HG03108 (cell line): ENCODE measurements at regions not wholly inside any gene's neighbourhood (a gene's known extent, or its start where the extent isn't known, plus 50 kb on each side); places are given as distances from the start of the nearest gene placed in this dataset.
"Not testable (repeated sequence)": the region's sequence is repeated elsewhere in the genome, so short reads cannot be mapped to it uniquely, and the experiment has no call there.

Experiments
- ATAC-seq: cut with Tn5 transposase; IDR thresholded peaks from one replicate; pipeline ENCODE4 v1.9.1; 2021; ENCODE audit warnings: moderate library complexity; ENCODE audit not compliant: unreplicated experiment

GRCh38 chr4:138347561-138347960, 105.4 kb upstream of the SLC7A11 start:
- no peak for ATAC-seq

GRCh38 chr4:138344851-138345250, 102.7 kb upstream of the SLC7A11 start:
- ATAC-seq, result no peak

DNA sequence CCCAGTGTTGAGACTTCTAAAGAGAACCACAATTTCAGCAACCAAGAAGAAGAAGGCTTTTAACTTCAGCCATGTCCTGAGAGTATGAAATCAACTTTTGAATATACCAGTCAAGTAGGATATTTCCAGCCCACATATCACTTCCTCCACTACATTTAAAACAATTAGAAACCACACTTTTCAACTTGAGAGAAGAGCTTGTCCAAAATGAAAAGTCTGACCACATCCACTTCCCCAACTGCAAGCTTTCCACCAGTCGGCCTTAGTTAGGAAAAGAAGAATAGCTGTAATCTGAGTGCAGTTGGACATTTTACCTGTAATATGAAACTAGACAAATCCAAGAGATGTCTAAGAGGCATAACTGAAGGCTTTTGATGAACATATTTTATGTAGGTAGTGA, 101.9 kb upstream of the SLC7A11 start:
- ATAC-seq, result no peak

- ATAC-seq, result peak; percentile 53
Observed at GRCh38 chr4:138341739-138342415, 99.7 kb upstream of the SLC7A11 start.

DNA sequence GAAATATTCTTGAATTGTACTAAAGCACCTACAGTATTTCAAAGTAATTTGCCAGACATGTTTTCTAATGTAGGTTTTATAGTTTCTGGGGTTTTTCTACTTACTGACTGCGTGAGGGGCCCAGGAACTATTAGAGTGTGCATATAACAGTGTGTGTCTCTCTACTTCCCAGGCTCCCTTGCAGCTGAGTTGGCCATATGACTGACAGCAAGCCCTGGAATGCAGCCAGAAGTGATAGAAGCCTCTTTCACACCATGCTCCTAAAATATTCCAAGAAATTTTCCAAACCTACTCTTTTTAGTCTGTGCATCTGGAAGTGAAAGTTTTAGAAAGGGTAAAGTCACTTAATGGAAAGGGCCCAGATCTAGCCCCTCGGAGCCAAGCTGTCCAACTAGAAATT, 96.7 kb upstream of the SLC7A11 start:
- no peak for ATAC-seq

DNA sequence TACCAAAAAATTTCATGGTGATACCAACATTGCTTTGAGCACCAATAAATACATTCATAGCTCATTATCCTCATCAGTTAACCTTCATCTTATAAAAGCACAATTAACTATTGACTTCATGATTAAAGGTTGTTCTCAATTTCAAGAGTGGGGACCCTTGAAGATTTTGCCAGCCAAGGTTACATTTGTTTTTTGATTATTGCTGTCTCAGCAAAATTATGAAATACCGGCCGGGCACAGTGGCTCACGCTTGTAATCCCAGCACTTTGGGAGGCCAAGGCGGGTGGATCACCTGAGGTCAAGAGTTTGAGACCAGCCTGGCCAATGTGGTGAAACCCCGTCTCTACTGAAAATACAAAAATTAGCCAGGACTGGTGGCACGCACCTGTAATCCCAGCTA, 96.1 kb upstream of the SLC7A11 start:
- ATAC-seq, result not testable (repeated sequence)

DNA sequence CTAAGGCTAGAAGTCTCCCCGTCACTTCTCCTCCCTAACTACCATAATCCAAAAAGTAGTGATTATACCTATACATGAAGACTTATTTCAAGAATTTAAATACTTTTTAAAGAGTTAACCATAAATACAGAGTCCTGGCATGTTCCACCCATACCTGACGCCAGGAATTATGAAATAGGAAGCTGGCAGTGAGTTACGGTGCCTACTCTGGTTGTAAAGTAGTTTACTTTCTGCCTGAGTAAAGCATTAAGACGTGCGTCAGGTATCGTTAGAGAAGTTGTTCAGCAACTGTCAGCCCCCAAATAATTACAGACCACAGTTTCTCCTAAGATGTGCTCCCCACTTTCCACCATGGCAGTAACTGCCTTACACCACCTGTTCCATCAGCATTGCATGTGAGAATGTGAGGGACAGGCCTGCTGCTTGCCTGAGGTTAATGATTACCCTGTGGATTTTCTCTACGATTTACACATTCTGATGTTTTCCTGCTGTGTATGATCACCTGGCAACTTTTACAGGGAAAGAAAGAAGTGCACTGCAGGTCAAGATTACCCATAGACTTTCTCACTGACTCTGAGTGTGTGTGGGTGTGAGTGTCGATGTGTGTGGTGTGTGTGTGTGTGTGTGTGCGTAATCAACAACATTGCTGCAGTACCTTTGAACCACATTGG, 92.3 kb upstream of the SLC7A11 start:
- no peak for ATAC-seq

DNA sequence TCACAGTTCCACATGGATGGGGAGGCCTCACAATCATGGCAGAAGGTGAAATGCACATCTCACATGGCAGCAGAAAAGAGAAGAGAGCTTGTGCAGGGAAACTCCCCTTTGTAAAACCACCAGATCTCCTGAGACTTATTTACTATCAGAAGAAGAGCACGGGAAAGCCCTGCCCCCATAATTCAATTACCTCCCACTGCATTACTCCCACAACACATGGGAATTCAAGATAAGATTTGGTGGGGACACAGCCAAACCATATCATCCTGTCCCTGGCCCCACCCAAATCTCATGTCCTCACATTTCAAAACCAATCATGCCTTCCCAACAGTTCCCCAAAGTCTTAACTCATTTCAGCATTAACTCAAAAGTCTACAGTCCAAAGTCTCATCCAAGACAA, 90.3 kb upstream of the SLC7A11 start:
- ATAC-seq, result not testable (repeated sequence)

DNA sequence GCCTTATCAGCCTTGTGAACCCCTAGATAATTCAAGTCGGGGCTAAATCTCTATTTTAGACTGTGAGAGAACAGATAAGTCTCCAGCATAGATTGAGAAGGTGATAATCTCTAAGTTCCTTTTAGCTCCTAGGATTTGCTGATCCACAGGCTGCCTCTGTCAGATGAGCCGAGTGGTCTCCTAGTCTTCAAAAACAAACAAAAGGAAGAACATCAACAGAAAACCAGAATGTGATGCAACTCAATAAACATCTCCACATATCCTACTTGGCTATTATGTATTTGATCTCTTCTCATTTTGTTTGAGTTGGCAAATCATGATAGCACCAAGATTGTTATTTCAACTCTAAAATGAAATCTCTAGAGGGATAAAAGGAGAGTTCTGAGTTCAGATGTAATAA, 88.4 kb upstream of the SLC7A11 start:
- no peak for ATAC-seq

DNA sequence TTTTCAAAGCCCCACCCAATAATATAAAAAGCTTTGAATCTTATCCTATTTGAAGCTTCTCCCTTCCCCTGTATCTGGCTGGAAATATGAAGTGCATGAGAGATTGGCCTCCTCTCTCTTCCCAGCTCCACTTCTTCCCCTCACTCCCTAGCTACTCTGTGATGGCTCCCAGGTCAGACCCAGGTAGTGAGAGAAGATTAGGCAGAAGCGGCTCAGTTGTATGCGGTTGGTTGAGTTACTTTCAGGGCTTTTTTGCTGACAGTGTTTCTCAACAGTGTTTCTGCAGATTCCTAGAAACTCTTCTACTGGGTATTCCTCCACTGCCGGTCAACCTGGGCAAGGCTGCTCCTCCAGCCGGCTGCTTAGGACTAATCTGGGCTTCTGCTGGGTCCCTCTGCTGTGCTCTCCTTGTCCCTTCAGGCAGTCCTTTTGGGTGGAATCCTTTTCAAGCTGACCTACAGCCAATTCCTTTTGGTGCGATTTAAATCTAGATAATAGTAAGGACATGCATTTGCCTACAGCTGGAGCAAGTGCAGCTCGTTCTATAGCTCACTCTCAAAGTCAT, 87.4 kb upstream of the SLC7A11 start:
- no peak for ATAC-seq

GRCh38 chr4:138327338-138327737, 85.2 kb upstream of the SLC7A11 start:
- ATAC-seq, result no peak

DNA sequence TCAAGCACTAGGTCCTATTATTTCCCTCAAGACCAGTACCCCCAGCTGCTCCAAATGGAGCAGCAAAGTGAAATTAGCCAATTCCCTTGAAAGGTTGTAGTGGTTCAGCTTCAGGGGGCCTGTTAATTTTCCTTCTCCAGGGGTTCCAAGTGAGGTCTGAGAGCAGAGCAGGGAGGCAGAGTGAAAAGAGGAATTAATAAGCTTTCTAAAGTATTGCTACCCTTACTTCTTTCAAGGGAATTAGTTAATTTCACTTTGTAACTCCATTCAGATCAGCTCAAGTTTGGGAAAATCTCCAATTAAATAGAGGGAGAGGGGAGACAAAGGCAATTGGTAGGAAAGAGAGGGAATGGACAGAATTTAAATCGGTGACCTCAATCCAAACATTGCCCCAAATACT, 78.7 kb upstream of the SLC7A11 start:
- ATAC-seq, result no peak

DNA sequence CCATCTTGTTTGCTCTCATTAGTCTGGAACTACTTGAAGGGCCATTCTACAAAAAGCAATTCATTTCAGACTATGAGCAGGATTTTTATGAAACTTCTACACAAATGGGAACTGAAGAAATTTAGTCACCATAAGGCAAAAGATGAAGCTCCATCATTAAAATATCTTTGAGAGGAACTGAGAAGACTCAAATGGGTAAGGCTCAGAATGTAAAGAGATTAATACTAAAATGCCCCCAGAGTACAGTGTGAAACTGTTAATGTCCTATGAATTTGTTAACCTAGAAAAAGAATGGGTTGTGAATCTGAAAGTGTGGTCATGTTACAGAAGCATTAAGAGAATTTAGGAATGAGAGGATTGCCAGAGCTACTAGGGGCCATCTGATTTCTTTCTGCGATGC, 77.9 kb upstream of the SLC7A11 start:
- no peak for ATAC-seq

- ATAC-seq, result no peak
Observed at GRCh38 chr4:138317175-138317748, 75.1 kb upstream of the SLC7A11 start.

DNA sequence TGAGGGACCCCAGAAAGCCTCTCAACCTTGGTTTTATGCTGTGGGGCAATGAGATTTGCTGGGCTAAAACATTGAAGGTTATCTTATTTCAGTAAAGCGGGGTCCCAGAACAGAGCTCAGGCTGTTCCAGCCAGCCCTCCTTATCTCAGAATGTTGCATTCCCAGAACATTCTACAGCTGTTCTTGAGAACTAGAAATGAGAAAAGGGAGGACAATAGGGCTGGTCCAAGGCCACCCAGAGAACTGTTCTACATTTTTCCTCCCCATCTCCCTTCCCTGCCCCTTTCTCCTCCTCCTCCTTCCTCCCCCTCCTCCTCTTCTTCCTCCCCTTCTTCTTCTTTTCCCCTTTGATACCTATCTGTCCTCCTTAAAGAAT, 70.4 kb upstream of the SLC7A11 start:
- ATAC-seq, result no peak

- ATAC-seq, result no peak
Observed at GRCh38 chr4:138311771-138312535, 69.8 kb upstream of the SLC7A11 start.

- no peak for ATAC-seq
Observed at GRCh38 chr4:138310991-138311390, 68.8 kb upstream of the SLC7A11 start.

DNA sequence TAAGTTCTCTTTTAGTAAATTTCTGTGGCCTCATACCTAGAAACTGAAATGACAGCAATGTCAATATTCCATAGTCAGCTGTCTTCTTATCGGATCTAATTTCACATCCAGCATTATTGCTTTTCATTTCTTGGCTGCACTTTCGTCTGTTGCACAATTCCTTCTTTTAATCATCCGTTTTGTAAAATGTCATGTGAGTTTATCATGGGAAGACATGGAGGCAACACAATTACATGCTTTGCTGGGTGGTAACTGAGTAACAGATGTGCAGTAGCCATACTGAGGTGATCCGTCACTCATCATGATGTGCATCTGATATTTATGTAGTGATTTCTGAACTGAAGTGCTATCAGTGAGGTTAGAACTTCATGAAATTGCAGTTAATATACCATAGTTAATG, 68.3 kb upstream of the SLC7A11 start:
- ATAC-seq, result no peak

DNA sequence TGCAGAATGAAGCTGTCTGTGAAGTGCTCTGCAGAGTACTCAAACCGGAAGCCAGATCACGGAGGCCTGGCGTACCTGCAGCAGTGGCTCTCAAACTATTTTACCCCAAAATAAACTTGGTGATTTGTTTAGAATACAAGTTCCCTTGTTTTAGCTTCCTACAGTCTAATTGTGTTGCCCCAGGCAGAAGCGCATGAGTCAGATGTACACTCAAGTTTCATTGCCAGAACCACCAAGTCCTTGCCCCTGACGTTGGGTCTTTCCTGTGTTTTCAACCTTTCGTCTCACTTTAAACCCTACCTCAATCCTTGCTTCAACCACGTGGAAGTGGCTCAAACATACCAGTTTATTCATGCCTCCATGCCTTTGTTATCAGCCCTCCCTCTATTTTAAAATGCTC, 66.2 kb upstream of the SLC7A11 start:
- no peak for ATAC-seq

DNA sequence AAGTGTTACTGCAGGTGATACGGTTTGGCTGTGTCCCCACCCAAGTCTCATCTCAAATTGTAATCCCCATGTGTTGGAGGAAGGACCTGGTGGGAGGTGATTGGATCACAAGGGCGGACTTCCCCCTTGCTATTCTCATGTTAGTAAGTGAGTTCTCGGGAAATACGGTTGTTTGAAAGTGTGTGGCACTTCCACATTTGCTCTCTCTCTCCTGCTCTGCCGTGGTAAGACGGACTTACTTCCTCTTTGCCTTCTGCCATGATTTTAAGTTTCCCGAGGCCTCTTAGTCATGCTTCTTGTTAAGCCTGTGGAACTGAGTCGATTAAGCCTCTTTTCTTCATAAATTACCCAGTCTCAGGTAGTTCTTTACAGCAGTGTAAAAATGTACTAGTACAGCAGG, 65.2 kb upstream of the SLC7A11 start:
- ATAC-seq, result no peak

DNA sequence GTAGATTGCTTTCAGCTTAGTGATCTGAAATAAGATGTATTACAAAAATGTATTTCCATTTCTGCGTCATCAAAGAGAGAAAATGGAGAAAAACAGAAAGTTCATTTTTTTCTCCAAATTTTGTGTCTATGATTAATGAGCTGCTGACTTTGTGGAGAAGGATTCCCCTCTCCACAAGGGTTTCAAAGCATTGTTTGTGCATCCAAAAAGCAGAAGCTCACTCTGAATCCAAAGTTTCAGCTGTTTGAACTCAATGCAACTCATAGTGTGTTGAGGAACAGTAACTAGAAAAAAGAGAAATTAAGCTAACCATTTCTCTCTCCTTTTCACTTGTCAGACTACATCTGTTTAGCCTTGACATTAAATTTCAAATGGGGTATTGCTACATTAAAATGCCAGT, 62.9 kb upstream of the SLC7A11 start:
- no peak for ATAC-seq

- ATAC-seq, result no peak
Observed at GRCh38 chr4:138301536-138301935, 59.4 kb upstream of the SLC7A11 start.
